HT-29 (cell line): ENCODE measurements at regions not wholly inside any gene's neighbourhood (a gene's known extent, or its start where the extent isn't known, plus 50 kb on each side); places are given as distances from the start of the nearest gene placed in this dataset. TPM values are rescaled to one million over a fixed set of nuclear protein-coding genes. Genes with fewer than 3 reads are reported as not detected.

Experiments
- small RNA-seq: library from RNA; depleted of rRNA; stranded (forward); fragments of <200 nt; gene quantifications from one replicate; pipeline ENCODE3, GENCODE V24; 2014

Small RNA genes lying in the stretch of these regions (small RNA-seq; reads per million reads assigned to genes)
- not detected for gene RF00019
